Osteoblast (primary cell): ENCODE measurements at regions not wholly inside any gene's neighbourhood (a gene's known extent, or its start where the extent isn't known, plus 50 kb on each side); places are given as distances from the start of the nearest gene placed in this dataset.

Source experiments
- DNase-seq: peaks from one replicate; pipeline ENCODE4 v3.0.0; 2011; ENCODE audit warnings: low spot score, mixed read lengths; ENCODE audit not compliant: insufficient read length; ENCODE audit errors: missing footprints
- H2AFZ ChIP-seq: 2 replicates; pipeline ENCODE4 v1.6.0; 2011; ENCODE audit warnings: mild to moderate bottlenecking, low read length
- H3K27ac ChIP-seq: 2 replicates; pipeline ENCODE4 v1.5.1; 2011; ENCODE audit warnings: mild to moderate bottlenecking, low read depth, low read length, moderate library complexity
- H3K27me3 ChIP-seq: 2 replicates; pipeline ENCODE4 v1.6.0; 2012; ENCODE audit warnings: mild to moderate bottlenecking, control low read depth, inconsistent platforms, low read length, moderate library complexity; ENCODE audit not compliant: insufficient read depth
- H3K36me3 ChIP-seq: 2 replicates; pipeline ENCODE4 v1.5.1; 2011; ENCODE audit warnings: mild to moderate bottlenecking, low read length, control low read depth, moderate library complexity; ENCODE audit not compliant: insufficient read depth
- H3K4me1 ChIP-seq: 2 replicates; pipeline ENCODE4 v1.5.1; 2011; ENCODE audit warnings: mild to moderate bottlenecking, low read length, control low read depth, moderate library complexity; ENCODE audit not compliant: insufficient read depth
- H3K4me2 ChIP-seq: 2 replicates; pipeline ENCODE4 v1.6.0; 2011; ENCODE audit warnings: mild to moderate bottlenecking, low read length; ENCODE audit not compliant: insufficient read depth
- H3K4me3 ChIP-seq: fragments of 200-600 bp; sonication (generic); 3 replicates; pipeline ENCODE4 v1.5.1; 2012; ENCODE audit warnings: mild to moderate bottlenecking, low read length, inconsistent platforms; ENCODE audit not compliant: insufficient read depth
- H3K79me2 ChIP-seq: 2 replicates; pipeline ENCODE4 v1.6.0; 2012; ENCODE audit warnings: mild to moderate bottlenecking, low read length, control low read depth, inconsistent platforms; ENCODE audit not compliant: insufficient read depth
- H3K9me3 ChIP-seq: 2 replicates; pipeline ENCODE4 v1.5.1; 2011; ENCODE audit warnings: low read depth, low read length, control low read depth
- H4K20me1 ChIP-seq: 2 replicates; pipeline ENCODE4 v1.6.0; 2012; ENCODE audit warnings: mild to moderate bottlenecking, low read length, control low read depth; ENCODE audit not compliant: insufficient read depth
- TF ChIP-seq, protein P1 (sequence below): IDR thresholded peaks from 2 replicates; pipeline ENCODE4 v1.5.1; 2011; ENCODE audit warnings: mild to moderate bottlenecking, low read depth, low read length, moderate library complexity; ENCODE audit errors: extremely low read depth

DNA sequence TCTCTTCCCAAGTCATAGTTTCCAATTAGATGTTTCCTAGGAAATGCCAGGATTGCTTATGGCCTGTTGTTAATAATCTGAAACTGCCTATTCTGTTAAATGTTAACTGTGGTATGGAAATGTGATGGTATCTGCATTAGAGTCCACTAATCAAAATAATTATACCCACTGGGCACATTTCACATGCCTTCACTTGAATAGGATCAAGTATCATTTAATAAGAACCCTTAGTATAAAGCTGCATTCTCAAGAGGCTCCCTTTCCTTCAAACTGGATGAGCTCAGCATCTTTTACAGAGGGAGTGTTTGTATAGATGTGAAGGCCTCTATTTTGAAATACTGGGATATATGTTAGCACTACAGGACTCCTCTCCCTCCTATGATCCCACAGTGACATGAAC is 477.2 kb upstream of the VRK2 start:
- no peak overlapping the region for H3K4me2 ChIP-seq
- no peak overlapping the region for H3K4me3 ChIP-seq
- H3K27me3 ChIP-seq = no peaks in the 10 kb centered on the region
- no peak for DNase-seq
- no peak overlapping the region for H3K27ac ChIP-seq
- no peaks in the 10 kb centered on the region for H3K9me3 ChIP-seq
- H3K4me1 ChIP-seq = no peaks in the 10 kb centered on the region
- H4K20me1 ChIP-seq = no peaks in the 10 kb centered on the region
- H2AFZ ChIP-seq = no peak overlapping the region
- TF ChIP-seq, protein P1, sequence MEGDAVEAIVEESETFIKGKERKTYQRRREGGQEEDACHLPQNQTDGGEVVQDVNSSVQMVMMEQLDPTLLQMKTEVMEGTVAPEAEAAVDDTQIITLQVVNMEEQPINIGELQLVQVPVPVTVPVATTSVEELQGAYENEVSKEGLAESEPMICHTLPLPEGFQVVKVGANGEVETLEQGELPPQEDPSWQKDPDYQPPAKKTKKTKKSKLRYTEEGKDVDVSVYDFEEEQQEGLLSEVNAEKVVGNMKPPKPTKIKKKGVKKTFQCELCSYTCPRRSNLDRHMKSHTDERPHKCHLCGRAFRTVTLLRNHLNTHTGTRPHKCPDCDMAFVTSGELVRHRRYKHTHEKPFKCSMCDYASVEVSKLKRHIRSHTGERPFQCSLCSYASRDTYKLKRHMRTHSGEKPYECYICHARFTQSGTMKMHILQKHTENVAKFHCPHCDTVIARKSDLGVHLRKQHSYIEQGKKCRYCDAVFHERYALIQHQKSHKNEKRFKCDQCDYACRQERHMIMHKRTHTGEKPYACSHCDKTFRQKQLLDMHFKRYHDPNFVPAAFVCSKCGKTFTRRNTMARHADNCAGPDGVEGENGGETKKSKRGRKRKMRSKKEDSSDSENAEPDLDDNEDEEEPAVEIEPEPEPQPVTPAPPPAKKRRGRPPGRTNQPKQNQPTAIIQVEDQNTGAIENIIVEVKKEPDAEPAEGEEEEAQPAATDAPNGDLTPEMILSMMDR = no peak
- no peaks in the 10 kb centered on the region for H3K36me3 ChIP-seq
- no peaks in the 10 kb centered on the region for H3K79me2 ChIP-seq

DNA sequence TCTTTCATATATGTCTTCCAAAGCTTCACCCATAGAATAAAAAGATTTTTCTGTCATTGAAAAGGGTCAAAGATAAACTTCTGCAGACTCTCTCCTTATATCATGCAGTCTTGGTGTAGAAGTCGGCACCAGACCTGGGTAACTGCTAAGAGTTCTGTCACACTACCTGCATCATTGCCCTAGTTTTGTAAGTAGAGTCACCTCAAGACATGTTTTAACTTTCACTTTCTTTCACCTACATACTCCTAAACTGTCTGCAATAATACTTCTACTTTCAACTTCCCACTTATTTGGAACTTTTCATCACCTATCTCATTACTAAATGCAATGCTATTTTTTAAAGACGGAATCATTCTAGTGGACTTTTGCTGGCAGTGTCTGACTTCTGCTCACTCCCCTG is 475.6 kb upstream of the VRK2 start:
- no peak for DNase-seq
- Histone ChIP-seq H4K20me1 (no peaks in the 10 kb centered on the region), H3K4me2 (no peak overlapping the region), H3K27me3 (no peaks in the 10 kb centered on the region), H2AFZ (no peak overlapping the region), H3K27ac (no peak overlapping the region), H3K9me3 (no peaks in the 10 kb centered on the region), H3K79me2 (no peaks in the 10 kb centered on the region), H3K36me3 (no peaks in the 10 kb centered on the region), H3K4me1 (no peaks in the 10 kb centered on the region), H3K4me3 (no peak overlapping the region)
- TF ChIP-seq, protein P1 = no peak

DNA sequence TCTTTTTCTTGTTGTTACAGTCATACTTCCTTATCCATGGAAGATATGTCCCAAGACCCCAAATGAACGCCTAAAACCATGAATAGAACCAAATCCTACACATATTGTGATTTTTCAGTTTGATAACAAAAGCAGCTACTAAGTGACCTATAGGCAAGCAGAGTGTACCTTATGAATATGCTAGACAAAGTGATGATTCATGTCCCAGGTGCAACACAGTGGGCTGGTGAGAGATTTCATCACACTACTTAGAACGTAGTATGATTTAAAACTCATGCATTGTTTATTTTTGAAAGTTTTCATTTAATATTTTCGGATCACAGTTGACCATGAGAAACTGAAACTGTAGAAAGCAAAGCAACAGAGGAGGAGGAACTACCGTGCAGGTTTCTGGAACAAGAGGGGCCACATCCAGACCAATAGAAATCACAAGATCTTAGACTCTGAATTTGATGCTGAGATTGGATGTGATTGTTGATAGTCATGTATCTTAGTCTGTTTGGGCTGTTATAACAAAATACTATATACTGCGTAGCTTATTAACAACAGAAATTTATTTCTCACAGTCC is 470.8 kb upstream of the VRK2 start:
- no peaks in the 10 kb centered on the region for H4K20me1 ChIP-seq
- no peak overlapping the region for H3K4me2 ChIP-seq
- TF ChIP-seq, protein P1 = no peak
- H3K27me3 ChIP-seq = no peaks in the 10 kb centered on the region
- no peak overlapping the region for H3K27ac ChIP-seq
- H3K4me3 ChIP-seq = no peak overlapping the region
- no peaks in the 10 kb centered on the region for H3K4me1 ChIP-seq
- H3K36me3 ChIP-seq = no peaks in the 10 kb centered on the region
- no peak for DNase-seq
- no peaks in the 10 kb centered on the region for H3K9me3 ChIP-seq
- H3K79me2 ChIP-seq = no peaks in the 10 kb centered on the region
- H2AFZ ChIP-seq = no peak overlapping the region

DNA sequence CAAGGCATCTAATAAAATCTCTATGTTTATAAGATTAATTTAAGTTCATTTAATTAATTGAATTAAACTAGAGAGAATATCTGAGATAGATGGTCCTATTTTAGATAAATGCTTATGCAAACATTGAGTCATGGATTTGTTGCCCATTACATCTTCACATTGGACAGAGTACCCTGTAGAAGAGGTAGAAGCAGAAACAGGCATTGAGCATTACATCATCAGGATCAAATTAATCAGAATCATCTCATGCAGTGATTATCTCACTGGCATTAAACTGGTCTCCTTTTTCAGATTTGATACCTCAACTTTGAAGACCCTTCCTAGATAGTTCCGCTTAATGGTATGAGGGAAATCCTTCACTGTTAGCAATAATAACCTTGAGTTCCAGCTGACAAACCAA is 469.6 kb upstream of the VRK2 start:
- H3K27me3 ChIP-seq = no peaks in the 10 kb centered on the region
- H3K79me2 ChIP-seq = no peaks in the 10 kb centered on the region
- no peak overlapping the region for H3K4me3 ChIP-seq
- H3K4me1 ChIP-seq = no peaks in the 10 kb centered on the region
- H3K4me2 ChIP-seq = no peak overlapping the region
- H3K9me3 ChIP-seq = no peaks in the 10 kb centered on the region
- no peak overlapping the region for H2AFZ ChIP-seq
- no peaks in the 10 kb centered on the region for H3K36me3 ChIP-seq
- TF ChIP-seq, protein P1 = no peak
- no peak for DNase-seq
- H4K20me1 ChIP-seq = no peaks in the 10 kb centered on the region
- no peak overlapping the region for H3K27ac ChIP-seq
